Epithelial cell of proximal tubule (primary cell): ENCODE measurements at regions not wholly inside any gene's neighbourhood (a gene's known extent, or its start where the extent isn't known, plus 50 kb on each side); places are given as distances from the start of the nearest gene placed in this dataset.

Source experiments
- DNase-seq: peaks from one replicate; pipeline ENCODE4 v3.0.0-alpha.2; 2011; ENCODE audit warnings: low read depth
- H3K4me3 ChIP-seq: 2 replicates; pipeline ENCODE4 v1.5.1; 2011; ENCODE audit warnings: low read depth, mild to moderate bottlenecking, low read length
- TF ChIP-seq, protein P1 (sequence below): conservative IDR thresholded peaks from 2 replicates; pipeline ENCODE4 v1.5.1; 2012; ENCODE audit warnings: low read depth, mild to moderate bottlenecking, low read length

- TF ChIP-seq, protein P1, sequence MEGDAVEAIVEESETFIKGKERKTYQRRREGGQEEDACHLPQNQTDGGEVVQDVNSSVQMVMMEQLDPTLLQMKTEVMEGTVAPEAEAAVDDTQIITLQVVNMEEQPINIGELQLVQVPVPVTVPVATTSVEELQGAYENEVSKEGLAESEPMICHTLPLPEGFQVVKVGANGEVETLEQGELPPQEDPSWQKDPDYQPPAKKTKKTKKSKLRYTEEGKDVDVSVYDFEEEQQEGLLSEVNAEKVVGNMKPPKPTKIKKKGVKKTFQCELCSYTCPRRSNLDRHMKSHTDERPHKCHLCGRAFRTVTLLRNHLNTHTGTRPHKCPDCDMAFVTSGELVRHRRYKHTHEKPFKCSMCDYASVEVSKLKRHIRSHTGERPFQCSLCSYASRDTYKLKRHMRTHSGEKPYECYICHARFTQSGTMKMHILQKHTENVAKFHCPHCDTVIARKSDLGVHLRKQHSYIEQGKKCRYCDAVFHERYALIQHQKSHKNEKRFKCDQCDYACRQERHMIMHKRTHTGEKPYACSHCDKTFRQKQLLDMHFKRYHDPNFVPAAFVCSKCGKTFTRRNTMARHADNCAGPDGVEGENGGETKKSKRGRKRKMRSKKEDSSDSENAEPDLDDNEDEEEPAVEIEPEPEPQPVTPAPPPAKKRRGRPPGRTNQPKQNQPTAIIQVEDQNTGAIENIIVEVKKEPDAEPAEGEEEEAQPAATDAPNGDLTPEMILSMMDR = no peak
- no peak overlapping the region for H3K4me3 ChIP-seq
- no peak for DNase-seq
Measured at GRCh38 chr4:23567338-23567737, 322.5 kb downstream of the PPARGC1A start.

DNA sequence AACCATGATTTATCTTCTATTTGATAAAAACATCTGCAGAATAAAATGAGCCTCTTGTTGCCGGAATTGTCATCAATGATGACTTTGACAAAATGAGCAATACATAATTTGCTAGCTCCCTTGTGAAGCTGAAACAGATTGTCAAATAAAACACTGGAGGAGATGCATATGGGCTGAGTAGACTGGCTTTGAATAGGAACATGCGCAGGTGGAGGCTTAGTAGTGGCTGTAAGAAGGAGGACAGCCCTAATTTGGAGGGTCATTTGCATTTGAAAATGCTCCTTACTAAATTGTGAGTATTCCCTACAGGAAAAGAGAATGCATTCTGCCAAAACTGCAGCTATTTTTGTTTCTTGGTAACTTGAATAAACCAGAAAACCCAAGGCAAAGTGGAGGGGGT, 329.1 kb downstream of the PPARGC1A start:
- H3K4me3 ChIP-seq = no peak overlapping the region
- DNase-seq = no peak
- TF ChIP-seq, protein P1 = no peak

DNA sequence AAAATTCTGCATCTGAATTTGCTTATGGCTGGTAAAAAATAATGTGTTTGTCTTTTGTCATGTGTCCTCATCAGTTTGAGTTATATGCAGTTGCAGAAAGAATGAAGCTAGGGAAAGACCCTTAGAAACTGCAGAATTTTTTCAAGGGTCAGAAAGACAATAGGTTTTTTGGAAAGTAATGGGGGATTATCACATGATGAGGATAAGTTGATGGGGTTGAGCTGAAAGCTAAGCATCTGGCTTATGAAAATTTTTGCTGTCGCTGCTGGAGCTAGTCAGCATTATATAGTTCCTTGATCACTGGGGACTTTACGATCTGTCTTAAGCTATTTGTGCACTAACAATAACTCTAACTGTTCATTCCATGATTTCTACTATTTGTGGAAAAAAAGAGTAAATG, 331.7 kb downstream of the PPARGC1A start:
- DNase-seq = no peak
- TF ChIP-seq, protein P1 = no peak

GRCh38 chr4:23547601-23548000, 342.2 kb downstream of the PPARGC1A start:
- H3K4me3 ChIP-seq = no peak overlapping the region
- TF ChIP-seq, protein P1 = no peak
- DNase-seq = no peak

More for the DNA sequence above, 331.7 kb downstream of the PPARGC1A start:
- H3K4me3 ChIP-seq = no peak overlapping the region

- TF ChIP-seq, protein P1 = no peak
- H3K4me3 ChIP-seq = no peak overlapping the region
- DNase-seq = no peak
Measured at GRCh38 chr4:23547096-23547495, 342.8 kb downstream of the PPARGC1A start.

DNA sequence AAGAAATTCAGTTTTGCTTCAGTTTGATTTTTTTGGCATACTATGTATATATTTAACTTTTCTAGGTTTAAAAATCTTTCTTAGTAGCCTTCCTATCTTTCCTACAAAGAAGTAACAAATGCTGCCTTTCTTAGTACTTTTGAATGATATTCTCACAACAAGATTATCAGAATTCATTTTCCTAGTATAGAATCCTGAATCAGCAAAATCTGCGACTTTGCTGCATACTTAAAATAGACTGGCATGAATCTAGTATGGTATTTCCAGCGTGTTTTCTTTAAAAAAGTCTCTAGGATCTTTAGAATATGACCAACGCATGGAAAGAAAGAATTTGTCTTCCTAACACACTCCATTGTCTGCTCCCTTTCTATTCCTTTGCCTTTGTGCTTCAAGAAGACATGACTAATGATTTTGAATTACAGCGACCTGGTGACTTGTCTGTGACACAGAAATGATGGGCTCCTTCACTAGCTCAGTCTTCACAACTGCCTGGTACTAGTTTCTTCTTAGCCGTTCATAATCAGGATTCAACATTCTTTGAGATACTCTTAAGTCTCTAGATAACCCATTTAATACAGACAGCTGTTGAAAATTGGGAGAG, 349.8 kb downstream of the PPARGC1A start:
- DNase-seq = no peak
- TF ChIP-seq, protein P1 = no peak
- H3K4me3 ChIP-seq = no peak overlapping the region

GRCh38 chr4:23533859-23534258, 356.0 kb downstream of the PPARGC1A start:
- H3K4me3 ChIP-seq = no peak overlapping the region
- TF ChIP-seq, protein P1 = no peak
- DNase-seq = no peak
